HG02759 (cell line): ENCODE measurements at regions not wholly inside any gene's neighbourhood (a gene's known extent, or its start where the extent isn't known, plus 50 kb on each side); places are given as distances from the start of the nearest gene placed in this dataset.
"Not testable (repeated sequence)": the region's sequence is repeated elsewhere in the genome, so short reads cannot be mapped to it uniquely, and the experiment has no call there.

Experiments
- ATAC-seq: cut with Tn5 transposase; IDR thresholded peaks from one replicate; pipeline ENCODE4 v1.9.1; 2021; ENCODE audit warnings: mild to moderate bottlenecking, moderate library complexity; ENCODE audit not compliant: unreplicated experiment

DNA sequence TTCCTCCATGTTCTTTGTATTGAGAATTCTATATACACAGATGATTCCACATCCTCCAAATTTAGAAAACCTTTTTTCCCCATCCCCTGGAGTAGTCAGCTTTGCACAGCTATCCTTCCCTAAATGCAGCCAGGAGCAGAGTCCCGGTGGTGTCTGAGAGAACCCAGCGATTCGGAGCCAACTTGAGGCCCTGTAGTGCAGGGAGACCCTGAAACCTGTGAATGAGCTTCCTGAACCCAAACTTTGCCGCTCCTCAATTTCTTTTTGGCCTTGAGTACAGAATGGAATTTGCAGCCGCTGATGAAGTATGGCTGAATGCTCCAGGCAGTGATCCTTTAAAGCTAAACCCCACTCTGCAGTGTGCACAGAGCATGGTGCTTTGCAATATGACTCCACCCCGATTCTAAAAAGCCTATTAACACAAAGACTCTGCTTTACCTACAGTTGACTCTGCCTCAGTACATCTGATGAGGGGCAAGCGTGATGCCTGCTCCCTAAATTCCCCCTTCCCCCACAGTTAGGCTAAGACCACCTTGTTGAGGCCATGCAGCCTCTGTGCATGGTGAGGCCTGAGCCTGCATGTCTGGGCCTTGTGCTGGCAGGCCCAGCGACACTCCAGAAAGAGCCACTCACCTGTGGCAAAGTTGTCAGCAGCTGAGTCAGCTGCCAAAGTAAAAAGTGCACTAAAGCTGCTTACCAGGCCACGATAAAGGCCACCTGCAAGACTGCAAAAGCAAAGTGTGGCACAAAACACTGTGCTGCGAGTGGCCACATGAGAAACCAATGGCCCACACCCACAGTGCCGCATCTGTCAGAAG is 82.1 kb downstream of the PLEKHG1 start:
- no peak for ATAC-seq

DNA sequence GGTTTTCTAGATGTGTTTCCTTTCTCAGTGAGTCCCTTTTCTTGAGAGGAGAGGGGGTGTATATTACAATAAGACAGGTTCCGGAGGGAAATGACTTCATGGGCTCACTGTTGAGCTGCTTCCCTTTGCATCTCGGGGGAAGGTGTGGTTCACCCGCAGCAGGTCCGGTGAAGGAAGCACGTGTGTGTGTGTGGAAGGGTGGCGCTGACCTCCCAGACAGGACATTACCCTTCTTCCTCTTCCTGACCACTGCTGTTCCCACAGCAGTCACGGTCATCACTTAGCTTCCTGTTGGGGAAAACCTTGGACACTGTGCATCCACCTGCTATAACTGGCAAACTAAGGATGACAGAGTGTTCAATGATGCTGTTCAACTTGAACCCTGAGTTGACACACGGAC is 83.6 kb downstream of the PLEKHG1 start:
- no peak for ATAC-seq

DNA sequence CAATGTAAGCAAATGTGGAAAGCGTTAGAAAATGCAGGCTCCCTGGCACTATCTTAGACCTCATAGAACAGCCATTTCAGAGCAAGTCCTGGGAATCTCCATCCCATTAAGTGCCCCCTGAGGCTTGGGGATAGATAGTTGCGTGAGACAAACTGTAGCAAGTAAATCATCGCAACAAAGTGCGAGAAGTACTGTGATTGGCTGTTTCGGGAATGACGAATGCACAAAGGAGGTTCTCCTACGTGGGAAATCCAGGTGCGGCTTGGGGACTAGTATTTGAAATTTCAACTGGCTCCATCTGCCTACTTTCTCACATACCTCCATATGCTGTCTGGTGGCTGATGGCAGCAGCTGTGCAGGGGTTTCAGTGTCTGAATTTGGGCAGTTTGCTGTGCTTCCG is 84.5 kb downstream of the PLEKHG1 start:
- ATAC-seq, result no peak

DNA sequence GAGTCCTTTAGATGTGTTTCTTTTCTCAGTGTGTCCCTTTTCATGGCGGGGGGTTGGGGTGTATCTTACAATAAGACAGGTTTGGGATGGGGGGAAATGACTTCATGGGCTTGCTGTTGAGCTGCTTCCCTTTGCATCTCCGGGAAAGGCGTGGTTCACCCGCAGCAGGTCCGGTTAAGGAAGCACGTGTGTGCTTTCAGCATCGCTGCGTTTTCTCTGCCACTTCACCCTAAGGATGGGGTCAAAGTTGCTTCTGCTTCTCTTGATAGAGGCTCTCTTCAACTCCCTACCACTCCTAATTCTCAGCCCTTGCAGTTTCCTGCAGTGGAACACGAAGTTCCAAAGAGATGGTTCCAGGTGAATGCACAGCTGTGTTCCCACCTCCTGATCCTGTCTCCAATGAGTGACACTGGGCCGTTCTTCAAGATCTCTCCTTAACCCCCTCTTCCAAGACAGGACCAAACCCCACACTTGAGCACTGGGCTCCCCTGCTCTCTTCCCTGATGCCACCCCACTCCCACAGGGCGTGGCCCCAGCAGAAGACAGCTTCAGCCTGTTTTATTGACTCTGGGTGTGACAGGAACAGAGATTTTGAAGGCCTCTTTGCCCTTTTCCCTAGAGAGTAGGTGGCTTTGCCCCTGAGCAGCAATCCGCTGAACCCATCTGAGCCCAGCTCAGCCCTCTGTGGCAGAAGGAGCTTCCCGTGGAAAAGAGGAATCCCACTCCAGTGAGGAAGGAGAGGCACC is 85.2 kb downstream of the PLEKHG1 start:
- no peak for ATAC-seq

DNA sequence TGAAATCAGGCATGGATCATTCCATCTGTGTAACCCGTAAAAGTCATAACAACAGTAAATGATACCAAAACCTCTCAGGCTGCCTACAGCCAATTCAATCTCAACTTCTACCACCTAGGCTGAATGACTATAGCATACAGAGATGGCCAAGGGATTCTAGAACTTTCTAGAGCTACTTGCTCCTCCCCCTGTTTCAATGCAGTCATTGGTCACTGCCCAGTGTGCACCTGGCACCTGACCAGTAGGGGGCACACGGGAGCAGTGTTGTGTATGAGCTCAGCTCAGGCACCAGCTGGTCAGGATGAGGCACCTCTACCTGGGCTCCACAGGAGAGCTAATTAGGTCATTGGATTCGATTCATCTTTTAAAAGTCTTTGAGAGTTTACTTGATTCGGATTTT is 86.2 kb downstream of the PLEKHG1 start:
- ATAC-seq, result peak; percentile 64

DNA sequence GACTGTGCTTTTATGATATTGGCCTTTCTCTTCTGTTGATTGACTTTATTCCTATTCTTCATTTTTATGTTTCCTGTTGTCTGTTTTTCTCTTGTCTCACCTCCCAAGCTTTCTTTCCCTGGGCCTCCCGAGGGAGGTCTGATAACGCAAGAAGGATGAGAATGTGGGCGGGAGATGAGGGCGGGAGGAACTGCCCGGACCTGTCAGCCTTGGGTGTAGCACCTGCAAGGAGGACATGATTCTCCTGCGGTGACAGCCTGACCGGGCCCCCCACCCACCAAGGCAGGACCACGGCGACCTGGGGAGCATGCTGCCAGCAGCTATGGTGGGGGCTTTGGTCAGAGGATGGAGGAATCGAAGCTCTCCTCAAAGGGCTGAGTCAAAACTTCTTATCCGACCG is 86.9 kb downstream of the PLEKHG1 start:
- no peak for ATAC-seq

DNA sequence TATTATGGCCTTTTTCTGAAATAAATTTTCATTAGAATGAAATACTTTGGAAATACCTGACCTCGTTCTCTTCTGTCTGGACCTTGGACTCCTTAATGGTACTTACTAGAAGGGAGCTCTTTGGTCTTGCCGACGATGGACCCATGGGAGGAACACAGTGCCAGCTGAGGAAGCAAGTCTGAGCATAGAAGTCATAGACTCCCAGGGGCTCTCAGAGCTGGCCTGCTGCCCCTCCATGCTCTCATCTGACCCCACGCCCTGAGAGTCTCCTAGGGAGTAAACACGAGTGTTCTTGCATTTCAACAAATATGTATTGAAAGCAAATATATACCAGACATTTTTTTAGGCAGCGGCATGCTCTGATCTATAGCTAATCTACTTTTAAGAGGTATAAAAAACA is 87.8 kb downstream of the PLEKHG1 start:
- no peak for ATAC-seq

DNA sequence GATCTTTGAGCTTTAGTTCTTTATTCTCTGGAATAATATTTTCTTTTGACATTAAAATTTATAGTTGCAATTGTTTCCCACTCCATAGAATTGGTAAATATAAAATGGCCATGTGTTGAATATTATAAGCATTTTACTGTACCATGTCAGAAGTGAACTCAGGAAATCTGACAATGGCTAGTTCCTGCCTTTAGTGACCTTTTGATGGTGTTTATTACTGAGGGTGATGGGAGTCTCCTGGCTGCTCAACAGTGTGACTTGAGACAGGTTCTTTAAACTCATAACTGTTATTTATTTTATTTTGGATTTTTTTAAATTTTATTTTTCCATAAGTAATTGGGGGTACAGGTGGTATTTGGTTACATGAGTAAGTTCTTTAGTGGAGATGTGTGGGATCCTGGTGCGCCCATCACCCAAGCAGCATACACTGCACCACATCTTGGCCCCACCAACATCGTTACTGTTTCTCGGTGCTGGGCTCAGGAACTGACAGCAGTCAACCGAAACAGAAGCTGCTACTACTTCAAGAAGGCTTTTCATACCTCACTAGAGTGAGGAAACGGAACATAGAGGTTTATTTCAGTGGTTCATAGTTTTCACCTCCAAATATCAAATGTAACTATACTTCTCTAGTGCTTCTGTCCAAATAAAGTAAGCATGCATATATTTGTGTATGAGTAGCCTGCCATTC is 90.4 kb downstream of the PLEKHG1 start:
- ATAC-seq, result peak; percentile 55

DNA sequence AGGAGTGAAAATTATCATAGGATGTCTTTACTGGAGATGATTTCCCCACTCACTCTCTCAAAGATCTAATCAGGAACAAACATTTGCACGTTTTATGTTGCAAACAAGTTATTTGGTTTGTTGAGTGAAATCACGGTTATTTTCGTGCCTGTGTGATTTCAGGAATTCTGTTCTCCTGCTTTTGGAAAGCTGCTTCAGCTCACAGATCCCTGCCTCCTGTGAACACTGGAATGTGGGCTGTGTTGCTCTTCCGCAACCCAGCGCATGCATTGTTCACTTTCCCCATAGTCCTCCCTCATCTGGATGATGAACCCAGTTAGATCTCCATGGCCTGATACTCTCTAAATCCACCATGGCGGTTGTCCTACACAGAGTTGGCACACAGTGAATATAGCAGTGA is 91.0 kb downstream of the PLEKHG1 start:
- ATAC-seq, result no peak

DNA sequence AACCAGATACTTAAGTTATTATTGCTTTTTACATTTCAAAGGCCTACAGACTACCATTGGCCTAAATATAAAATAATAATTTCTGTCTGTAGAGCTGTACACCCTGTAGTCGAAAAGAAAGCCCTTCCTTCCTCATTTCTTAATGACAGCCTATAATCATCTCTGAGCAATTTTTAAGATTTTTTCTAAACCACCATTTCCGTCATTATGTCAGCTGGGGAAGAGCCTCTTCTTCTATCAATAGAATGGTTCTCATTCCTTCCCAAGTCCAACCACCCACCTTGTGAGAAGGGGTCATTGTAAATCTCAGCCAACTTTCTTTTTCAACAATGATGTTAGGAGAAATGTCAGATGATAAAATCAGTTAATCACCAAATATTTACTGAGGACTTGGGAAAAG is 91.8 kb downstream of the PLEKHG1 start:
- ATAC-seq, result no peak

DNA sequence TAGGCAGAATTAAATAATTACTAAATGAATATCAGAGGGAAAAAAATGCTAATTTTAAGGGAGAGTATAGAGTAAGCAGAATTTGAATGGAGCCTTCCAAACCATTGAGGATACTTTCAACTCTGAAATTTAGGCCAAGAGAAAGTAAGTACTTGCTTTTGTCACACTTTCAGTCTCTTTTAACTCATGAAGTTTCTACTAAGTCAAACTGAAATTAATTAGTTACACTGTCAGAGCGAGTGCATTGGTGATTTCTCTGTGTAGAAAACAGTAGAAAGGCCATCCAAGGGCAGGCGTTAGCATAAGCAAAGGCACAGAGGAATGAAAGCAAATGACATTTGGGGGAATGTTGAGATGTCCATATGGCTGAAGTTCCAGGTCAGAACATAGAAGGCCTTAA is 92.9 kb downstream of the PLEKHG1 start:
- ATAC-seq, result peak; percentile 81

DNA sequence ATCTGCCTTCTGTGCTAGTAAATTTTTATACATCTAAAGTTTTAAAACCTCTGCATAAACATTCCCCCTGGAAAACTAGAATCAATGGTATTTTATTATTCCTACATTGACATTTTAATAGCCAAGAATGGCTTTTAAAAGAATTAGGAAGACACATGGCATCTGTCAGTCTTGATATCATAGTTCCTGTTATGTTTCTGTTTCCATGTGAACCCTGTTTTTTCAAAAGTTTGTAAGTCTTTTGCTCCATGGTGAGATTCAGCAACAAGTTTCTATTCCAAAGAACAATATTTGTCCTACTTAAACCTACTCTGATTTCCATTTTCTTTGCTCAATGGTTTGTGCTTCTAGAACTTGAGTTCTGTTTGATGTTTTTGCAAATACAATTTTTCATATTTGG is 95.2 kb downstream of the PLEKHG1 start:
- no peak for ATAC-seq

DNA sequence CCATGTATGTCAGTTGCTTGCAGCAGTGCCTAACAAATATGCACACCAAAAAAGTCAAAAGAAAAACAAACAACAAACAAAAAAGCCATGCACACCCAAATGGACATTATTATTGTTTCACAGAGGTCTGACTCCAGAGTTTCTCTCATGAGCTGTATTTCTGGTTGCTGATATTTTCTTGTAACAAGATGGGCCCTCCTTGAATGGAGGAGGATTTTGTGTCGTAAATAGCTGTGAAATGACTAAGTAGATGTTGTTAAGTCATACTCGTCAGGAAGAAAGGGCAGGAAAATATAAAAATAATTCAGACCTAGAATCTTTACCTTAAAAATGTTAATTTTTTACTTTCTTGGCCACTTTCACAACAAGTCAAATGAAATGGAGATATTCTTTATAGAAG is 96.0 kb downstream of the PLEKHG1 start:
- ATAC-seq, result no peak

DNA sequence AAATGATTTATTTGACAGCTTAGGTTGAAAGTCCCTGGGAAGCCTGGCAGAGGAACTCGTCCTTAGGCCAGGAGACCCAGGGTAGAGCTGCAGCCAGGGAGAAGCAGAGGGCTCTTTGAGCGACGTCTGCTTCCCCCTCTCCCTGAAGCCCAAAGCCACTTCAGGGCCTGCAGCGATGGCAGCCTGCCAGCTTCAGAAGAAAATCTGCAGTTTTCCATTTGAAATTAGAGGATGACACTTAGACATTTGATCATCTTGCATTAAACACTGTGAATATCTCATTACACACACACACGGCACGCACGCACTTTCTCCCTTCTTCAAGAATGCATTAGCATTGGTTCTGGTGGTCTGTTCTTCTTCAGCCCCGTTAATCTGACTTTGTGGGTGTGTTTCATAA is 96.5 kb downstream of the PLEKHG1 start:
- ATAC-seq, result no peak

DNA sequence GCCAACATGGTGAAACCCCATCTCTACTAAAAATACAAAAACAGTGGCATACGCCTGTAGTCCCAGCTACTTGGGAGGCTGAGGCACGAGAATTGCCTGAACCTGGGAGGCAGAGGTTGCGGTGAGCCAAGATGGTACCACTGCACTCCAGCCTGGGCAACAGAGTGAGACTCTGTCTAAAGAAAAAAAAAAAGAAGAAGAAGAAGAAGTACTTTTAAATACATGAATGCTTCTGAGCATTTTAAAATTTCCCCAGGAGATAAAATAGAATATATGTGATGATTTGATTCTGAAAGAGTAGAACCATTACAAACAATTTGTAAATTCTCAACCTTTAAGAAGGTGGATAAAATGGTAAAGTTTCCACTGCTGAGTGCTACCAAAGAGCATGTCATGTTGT is 97.2 kb downstream of the PLEKHG1 start:
- ATAC-seq, result not testable (repeated sequence)

DNA sequence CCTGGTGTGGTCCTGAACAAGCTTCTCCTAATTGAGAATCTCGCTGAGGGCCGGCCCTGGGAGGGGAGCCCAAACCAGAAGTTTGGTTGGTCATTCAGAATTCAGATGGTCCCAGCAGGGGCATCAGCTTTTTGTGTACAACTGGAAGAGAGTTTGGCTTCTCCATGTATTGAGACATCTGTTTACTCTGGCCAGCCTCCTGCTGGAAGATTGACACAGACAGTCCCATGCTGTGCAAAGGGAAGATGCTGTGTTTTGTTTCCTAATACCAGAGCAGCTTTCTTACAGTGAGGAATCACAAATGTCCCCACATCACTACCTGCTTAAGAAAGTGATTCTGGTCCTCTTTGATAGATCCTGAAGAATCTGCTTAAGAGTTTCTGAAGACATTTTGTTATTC is 97.8 kb downstream of the PLEKHG1 start:
- no peak for ATAC-seq

DNA sequence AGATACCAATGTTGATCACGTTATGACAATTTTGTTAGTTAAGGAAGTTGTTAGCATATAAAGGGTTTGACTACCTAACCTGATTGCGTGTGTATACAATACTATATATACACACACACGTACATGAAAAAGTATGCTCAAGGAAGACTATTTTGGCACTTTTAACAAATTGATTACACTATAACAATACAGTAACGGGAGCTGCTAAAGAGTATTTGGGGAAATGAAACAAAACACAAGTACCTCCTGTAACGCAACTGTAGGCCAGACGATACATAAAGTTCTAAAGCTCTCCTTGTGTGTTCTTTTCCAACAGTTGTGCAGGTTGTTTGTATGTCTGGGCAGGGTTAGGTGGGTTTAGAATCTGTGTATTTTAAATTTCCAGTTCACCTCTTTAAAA is 98.7 kb downstream of the PLEKHG1 start:
- ATAC-seq, result peak; percentile 72

DNA sequence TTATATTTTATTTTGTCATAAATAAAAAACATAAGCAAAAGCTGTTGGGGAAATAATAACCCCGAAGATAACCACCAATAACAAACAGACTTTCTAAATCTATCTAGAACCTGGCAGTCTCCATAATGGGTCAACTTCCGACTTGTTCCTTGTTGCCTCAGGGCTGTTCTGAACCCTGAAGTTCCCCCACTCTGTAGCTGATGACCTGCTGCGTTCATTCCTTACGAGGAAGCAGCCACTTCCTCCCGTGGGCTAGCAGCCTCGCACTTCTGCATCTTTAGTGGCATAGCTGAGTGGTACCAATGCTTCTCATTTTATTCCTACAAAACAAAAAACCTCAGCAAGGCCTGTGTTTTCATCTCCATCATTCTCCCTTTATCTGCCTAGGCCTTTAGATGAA is 103.0 kb downstream of the PLEKHG1 start:
- no peak for ATAC-seq

DNA sequence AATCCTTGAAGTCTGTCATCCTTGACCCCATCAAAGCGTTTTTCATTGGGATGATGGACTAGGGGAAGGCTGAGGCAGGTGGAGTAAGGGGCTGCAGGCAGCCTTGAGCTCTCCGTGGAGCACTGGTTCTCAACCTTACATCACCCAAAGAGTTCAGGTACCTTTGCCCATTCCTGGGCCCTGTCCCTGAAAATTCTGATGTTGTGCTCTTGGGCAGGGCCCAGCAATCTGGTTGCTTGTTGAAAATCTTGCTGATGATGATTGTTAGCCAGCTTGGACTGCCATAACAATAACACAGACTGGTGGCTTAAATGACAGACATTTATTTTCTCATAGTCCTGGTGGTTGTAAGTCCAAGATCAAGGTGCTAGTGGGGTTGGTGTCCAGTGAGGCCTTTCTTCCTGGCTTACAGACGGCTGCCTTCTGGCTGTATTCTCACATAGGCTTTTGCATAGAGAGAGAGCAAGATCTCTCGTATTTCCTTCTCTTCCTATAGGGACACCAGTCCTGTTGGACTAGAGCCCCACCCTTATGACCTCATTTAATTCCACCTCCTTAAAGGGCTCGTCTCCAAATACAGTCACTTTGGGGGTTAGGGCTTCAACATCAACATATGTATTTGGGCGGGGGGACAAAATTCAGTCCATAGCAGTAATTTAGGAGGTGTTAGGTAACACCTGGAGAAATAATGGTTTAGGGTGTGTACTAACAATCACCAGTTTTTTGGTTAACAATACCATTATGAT is 104.9 kb downstream of the PLEKHG1 start:
- ATAC-seq, result no peak

DNA sequence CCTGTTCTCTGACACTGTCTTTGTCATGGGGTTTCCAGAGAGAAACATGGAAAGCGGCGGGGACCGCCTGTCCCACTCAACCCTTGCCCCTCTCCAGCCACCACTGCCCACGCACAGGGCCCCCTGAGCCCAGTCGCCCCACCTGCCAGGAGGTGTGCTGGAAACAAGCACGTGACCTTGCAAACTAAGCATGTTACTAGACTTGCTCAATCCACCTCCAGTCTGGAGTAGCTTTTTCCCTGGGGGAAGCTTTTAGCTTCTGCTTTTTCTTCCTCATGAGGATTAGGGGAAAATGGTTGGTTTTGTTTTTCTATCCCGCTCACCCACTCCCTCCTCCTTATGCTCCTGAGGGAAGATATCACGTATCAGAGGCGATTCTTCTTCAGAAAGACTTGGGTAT is 105.7 kb downstream of the PLEKHG1 start:
- no peak for ATAC-seq

DNA sequence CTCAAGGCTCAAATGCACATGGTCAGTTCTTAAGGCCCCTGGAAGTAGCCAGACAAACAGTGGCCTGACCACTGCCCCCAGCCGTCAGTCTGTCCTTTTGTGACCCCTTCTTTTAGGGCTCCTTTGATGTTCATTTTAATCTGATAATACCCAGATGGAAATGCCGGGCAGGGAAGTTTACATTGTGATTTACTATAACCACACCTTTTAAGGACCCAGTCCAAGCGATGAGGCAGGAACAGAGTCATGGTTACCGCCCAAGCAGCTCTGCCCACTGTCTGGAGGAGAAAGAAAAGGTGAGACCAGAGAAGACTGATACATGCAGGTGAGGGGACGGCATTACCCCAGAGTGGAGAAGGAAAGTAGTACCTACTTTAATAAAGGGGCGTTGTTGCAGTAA is 110.6 kb downstream of the PLEKHG1 start:
- no peak for ATAC-seq
